B cell (primary cell): ENCODE measurements at regions not wholly inside any gene's neighbourhood (a gene's known extent, or its start where the extent isn't known, plus 50 kb on each side); places are given as distances from the start of the nearest gene placed in this dataset.

Experiments used
- ATAC-seq: fragments of 200-7000 bp; cut with Tn5 transposase; one replicate; pipeline ENCODE4 v1.10.0; 2021; ENCODE audit warnings: low read depth, mild to moderate bottlenecking, moderate number of reproducible peaks, moderate library complexity
- CTCF ChIA-PET: fragments of 350-600 bp; sonication (Branson Sonifier 250); formaldehyde crosslinking; loops from one replicate; lab custom pipeline; 2021; ENCODE audit warnings: antibody characterized with exemption, inconsistent platforms; lab: Charles Lee
- POLR2A ChIA-PET: fragments of 350-600 bp; sonication (Branson Sonifier 250); formaldehyde crosslinking; loops from one replicate; lab custom pipeline; 2021; ENCODE audit warnings: antibody characterized with exemption; lab: Charles Lee
- DNase-seq: peaks from one replicate; pipeline ENCODE4 v3.0.0; 2013
- H2AFZ ChIP-seq: 2 replicates; pipeline ENCODE4 v1.6.1; 2012; ENCODE audit warnings: mild to moderate bottlenecking, low read depth, low read length; ENCODE audit not compliant: insufficient read depth, poor library complexity, severe bottlenecking
- H3K27ac ChIP-seq, 2 donors: 1 replicate in 1 of 2; 2 replicates in 1 of 2; pipeline ENCODE4 v1.5.1; 2012 to 2013; ENCODE audit warnings: low read length in 2 of 2, mild to moderate bottlenecking in 2 of 2, moderate library complexity in 1 of 2
- H3K27me3 ChIP-seq, 4 experiments: fragments of 200-600 bp in 1 of 4; sonication (generic) in 1 of 4; replicated peaks in 1 of 4; 1 replicate in 2 of 4; 2 replicates in 2 of 4; pipeline versions ENCODE4 v1.6.1 to v1.7.0; 2013 to 2016; ENCODE audit warnings: low read length in 3 of 4, mild to moderate bottlenecking in 2 of 4, mixed read lengths in 1 of 4, moderate library complexity in 1 of 4; ENCODE audit not compliant: insufficient read depth in 4 of 4, control insufficient read depth in 3 of 4; ENCODE audit errors: control extremely low read depth in 1 of 4
- H3K36me3 ChIP-seq, 2 experiments: replicated peaks in 1 of 2; 1 replicate in 1 of 2; 2 replicates in 1 of 2; pipeline versions ENCODE4 v1.6.1 to v1.7.1; 2013; ENCODE audit warnings: low read length in 1 of 2; ENCODE audit not compliant: insufficient read depth in 2 of 2, control insufficient read depth in 1 of 2; ENCODE audit errors: control extremely low read depth in 1 of 2, extremely low read depth in 1 of 2
- H3K4me1 ChIP-seq, 2 donors: fragments of 200-600 bp in 1 of 2; sonication (generic) in 1 of 2; 1 replicate in 1 of 2; 2 replicates in 1 of 2; pipeline versions ENCODE4 v1.5.1 to v1.6.1; 2013 to 2017; ENCODE audit warnings: low read length in 2 of 2; ENCODE audit not compliant: control insufficient read depth in 2 of 2, insufficient read depth in 2 of 2
- H3K4me2 ChIP-seq: replicated peaks from 2 replicates; pipeline ENCODE3; 2012; ENCODE audit warnings: mild to moderate bottlenecking, low read depth, low read length; ENCODE audit not compliant: poor library complexity, severe bottlenecking
- H3K4me3 ChIP-seq, 5 experiments: fragments of 200-600 bp in 1 of 5; sonication (generic) in 1 of 5; 1 replicate in 3 of 5; 2 replicates in 2 of 5; pipeline versions ENCODE4 v1.5.1 to v1.7.0; 2011 to 2016; ENCODE audit warnings: low read length in 4 of 5, mild to moderate bottlenecking in 4 of 5, low read depth in 2 of 5, control low read depth in 1 of 5, moderate library complexity in 1 of 5; ENCODE audit not compliant: insufficient read depth in 1 of 5; ENCODE audit errors: control extremely low read depth in 1 of 5, extremely low read depth in 1 of 5
- H3K79me2 ChIP-seq: fragments of 200-600 bp; sonication (generic); one replicate; pipeline ENCODE4 v1.6.0; 2016; ENCODE audit warnings: low read length; ENCODE audit not compliant: control insufficient read depth, insufficient read depth
- H3K9ac ChIP-seq: fragments of 200-600 bp; sonication (generic); 2 replicates; pipeline ENCODE4 v1.6.1; 2017; ENCODE audit warnings: mild to moderate bottlenecking, low read length, moderate library complexity
- H3K9me3 ChIP-seq, 3 donors: one replicate each; pipeline versions ENCODE4 v1.6.1 to v1.7.1; 2013; ENCODE audit warnings: low read length in 2 of 3; ENCODE audit not compliant: control insufficient read depth in 2 of 3, insufficient read depth in 1 of 3; ENCODE audit errors: control extremely low read depth in 1 of 3
- H4K20me1 ChIP-seq: 2 replicates; pipeline ENCODE4 v1.6.0; 2012; ENCODE audit warnings: mild to moderate bottlenecking, low read length; ENCODE audit not compliant: insufficient read depth, control insufficient read depth, poor library complexity, severe bottlenecking
- H3K27ac Mint-ChIP-seq: one replicate; pipeline ENCODE4 v1.8.0; 2021; ENCODE audit warnings: mixed read lengths
- H3K27me3 Mint-ChIP-seq: one replicate; pipeline ENCODE4 v1.8.0; 2021; ENCODE audit warnings: mixed read lengths
- H3K4me1 Mint-ChIP-seq: one replicate; pipeline ENCODE4 v1.8.0; 2021; ENCODE audit warnings: mixed read lengths
- H3K4me3 Mint-ChIP-seq: one replicate; pipeline ENCODE4 v1.8.0; 2021; ENCODE audit warnings: mixed read lengths
- H3K9me3 Mint-ChIP-seq: one replicate; pipeline ENCODE4 v1.8.0; 2022; ENCODE audit warnings: mixed read lengths; ENCODE audit not compliant: insufficient read depth
- CTCF ChIP-seq: fragments of 200-600 bp; IDR thresholded peaks from one replicate; pipeline ENCODE4 v1.8.0; 2022; ENCODE audit warnings: antibody characterized with exemption, mild to moderate bottlenecking
- EZH2 ChIP-seq: IDR thresholded peaks from 2 replicates; pipeline ENCODE4 v1.6.1; 2012; ENCODE audit warnings: borderline replicate concordance, low read depth, mild to moderate bottlenecking, moderate library complexity, low read length; ENCODE audit not compliant: insufficient read depth, poor library complexity, severe bottlenecking
- WGBS: methylation state at CpG from one replicate; pipeline ENCODE4 v1.1.5; 2013; ENCODE audit warnings: missing lambda C conversion rate; ENCODE audit not compliant: insufficient coverage; 5-methylcytosine and 5-hydroxymethylcytosine counted together
- intact Hi-C: fragments of 100-400 bp; cut with micrococcal nuclease; formaldehyde crosslinking; loops from one replicate; pipeline ENCODE4 v1.10.0; 2022

- H3K4me3 ChIP-seq = no peak overlapping the region
- H3K27ac ChIP-seq = no peak overlapping the region
- POLR2A ChIA-PET = no interaction called here
- intact Hi-C loops = no loop called here
- H3K9me3 ChIP-seq = peaks cover 0 to 1% (median 0%) of the 10 kb centered on the region in 3 donors
- no peak for TF ChIP-seq CTCF
- TF ChIP-seq EZH2 = no peak
- no peaks in the 10 kb centered on the region for H3K4me1 ChIP-seq
- CTCF ChIA-PET = no interaction called here
- no peaks in the 10 kb centered on the region for H3K9me3 Mint-ChIP-seq
- H2AFZ ChIP-seq = no peak overlapping the region
- no peaks in the 10 kb centered on the region for H3K36me3 ChIP-seq
- H4K20me1 ChIP-seq = no peaks in the 10 kb centered on the region
- no peaks in the 10 kb centered on the region for H3K27me3 ChIP-seq
- DNase-seq (no peak), ATAC-seq (no peak)
- H3K4me3 Mint-ChIP-seq = no peak overlapping the region
- no peak overlapping the region for H3K4me2 ChIP-seq
- H3K27ac Mint-ChIP-seq = no peak overlapping the region
- no peaks in the 10 kb centered on the region for H3K79me2 ChIP-seq
- no peaks in the 10 kb centered on the region for H3K27me3 Mint-ChIP-seq
- WGBS = no CpG with 5 or more reads among the region's 5 CpGs
- no peaks in the 10 kb centered on the region for H3K4me1 Mint-ChIP-seq
- H3K9ac ChIP-seq = no peak overlapping the region
These were observed 250.3 kb downstream of the HS3ST1 start for GRCh38 chr4:11178433-11178832.

GRCh38 chr4:11175374-11175773, 253.3 kb downstream of the HS3ST1 start:
- no peaks in the 10 kb centered on the region for H3K27me3 ChIP-seq
- POLR2A ChIA-PET = no interaction called here
- H3K36me3 ChIP-seq = no peaks in the 10 kb centered on the region
- intact Hi-C loops = no loop called here
- no peaks in the 10 kb centered on the region for H3K9me3 Mint-ChIP-seq
- no peak for TF ChIP-seq EZH2
- TF ChIP-seq CTCF = no peak
- ATAC-seq = no peak
- no peak overlapping the region for H2AFZ ChIP-seq
- no peaks in the 10 kb centered on the region for H3K4me1 Mint-ChIP-seq
- H3K4me2 ChIP-seq = no peak overlapping the region
- H3K27ac ChIP-seq = no peak overlapping the region
- CTCF ChIA-PET = no interaction called here
- no peak for DNase-seq
- no peaks in the 10 kb centered on the region for H3K27me3 Mint-ChIP-seq
- H3K4me1 ChIP-seq = no peaks in the 10 kb centered on the region
- H3K4me3 ChIP-seq = no peak overlapping the region
- no peak overlapping the region for H3K9ac ChIP-seq
- H3K4me3 Mint-ChIP-seq = no peak overlapping the region
- no peak overlapping the region for H3K27ac Mint-ChIP-seq
- no peaks in the 10 kb centered on the region for H3K79me2 ChIP-seq
- peaks cover 0 to 1% (median 0%) of the 10 kb centered on the region in 3 donors for H3K9me3 ChIP-seq
- H4K20me1 ChIP-seq = no peaks in the 10 kb centered on the region
